GM10266 (cell line): ENCODE measurements at regions not wholly inside any gene's neighbourhood (a gene's known extent, or its start where the extent isn't known, plus 50 kb on each side); places are given as distances from the start of the nearest gene placed in this dataset.

Source experiments
- DNase-seq: peaks from one replicate; pipeline ENCODE4 v3.0.0; 2012; ENCODE audit errors: extremely low spot score
- TF ChIP-seq, protein P1 (sequence below): IDR thresholded peaks from 2 replicates; pipeline ENCODE4 v1.5.1; 2012; ENCODE audit warnings: mild to moderate bottlenecking, low read depth; ENCODE audit not compliant: control insufficient read depth, insufficient read depth; ENCODE audit errors: missing control alignments

DNA sequence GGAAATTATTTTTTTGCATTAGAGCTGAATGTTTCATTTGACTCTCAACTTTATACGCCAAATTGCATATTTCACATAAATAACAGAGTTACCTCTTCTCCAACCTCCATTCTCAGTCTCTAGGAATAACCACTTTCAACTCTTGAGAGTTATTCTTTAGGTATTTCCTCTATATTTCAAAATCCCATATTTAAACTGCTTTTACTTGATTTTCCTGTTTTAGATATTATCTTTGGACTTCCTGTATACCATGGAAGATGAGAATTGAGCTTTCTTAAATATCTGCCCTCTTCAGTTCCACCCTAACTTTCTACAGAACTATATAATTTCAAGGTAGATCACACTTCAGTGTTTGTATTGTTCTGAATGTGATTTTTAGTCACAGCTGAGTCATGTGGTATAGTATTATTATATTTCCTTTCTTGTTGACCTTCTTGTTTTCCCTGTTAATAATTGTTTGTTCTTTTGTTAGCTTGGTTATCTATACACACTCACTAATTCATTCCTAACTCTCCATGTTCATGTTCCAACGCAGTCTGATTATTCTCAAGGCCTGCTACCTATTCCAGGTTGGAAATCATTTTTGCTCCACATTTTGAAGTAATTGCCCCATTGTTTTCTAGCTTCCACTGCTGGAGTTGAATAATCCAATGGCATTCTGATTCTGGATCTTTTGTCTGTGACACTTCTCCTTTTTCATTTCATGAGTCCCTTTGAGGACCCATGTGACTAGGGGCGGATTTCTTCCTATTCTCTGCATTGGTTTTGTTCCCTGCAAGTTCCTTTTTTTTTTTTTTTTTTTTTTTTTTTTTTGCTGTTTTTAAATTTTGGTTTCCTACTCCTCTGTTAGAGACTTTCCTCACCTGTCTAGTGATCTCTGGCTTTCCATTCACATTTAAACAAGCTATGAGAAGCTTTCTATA, 156.8 kb upstream of the RBMS1 start:
- DNase-seq = no peak
- TF ChIP-seq, protein P1, sequence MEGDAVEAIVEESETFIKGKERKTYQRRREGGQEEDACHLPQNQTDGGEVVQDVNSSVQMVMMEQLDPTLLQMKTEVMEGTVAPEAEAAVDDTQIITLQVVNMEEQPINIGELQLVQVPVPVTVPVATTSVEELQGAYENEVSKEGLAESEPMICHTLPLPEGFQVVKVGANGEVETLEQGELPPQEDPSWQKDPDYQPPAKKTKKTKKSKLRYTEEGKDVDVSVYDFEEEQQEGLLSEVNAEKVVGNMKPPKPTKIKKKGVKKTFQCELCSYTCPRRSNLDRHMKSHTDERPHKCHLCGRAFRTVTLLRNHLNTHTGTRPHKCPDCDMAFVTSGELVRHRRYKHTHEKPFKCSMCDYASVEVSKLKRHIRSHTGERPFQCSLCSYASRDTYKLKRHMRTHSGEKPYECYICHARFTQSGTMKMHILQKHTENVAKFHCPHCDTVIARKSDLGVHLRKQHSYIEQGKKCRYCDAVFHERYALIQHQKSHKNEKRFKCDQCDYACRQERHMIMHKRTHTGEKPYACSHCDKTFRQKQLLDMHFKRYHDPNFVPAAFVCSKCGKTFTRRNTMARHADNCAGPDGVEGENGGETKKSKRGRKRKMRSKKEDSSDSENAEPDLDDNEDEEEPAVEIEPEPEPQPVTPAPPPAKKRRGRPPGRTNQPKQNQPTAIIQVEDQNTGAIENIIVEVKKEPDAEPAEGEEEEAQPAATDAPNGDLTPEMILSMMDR = no peak

DNA sequence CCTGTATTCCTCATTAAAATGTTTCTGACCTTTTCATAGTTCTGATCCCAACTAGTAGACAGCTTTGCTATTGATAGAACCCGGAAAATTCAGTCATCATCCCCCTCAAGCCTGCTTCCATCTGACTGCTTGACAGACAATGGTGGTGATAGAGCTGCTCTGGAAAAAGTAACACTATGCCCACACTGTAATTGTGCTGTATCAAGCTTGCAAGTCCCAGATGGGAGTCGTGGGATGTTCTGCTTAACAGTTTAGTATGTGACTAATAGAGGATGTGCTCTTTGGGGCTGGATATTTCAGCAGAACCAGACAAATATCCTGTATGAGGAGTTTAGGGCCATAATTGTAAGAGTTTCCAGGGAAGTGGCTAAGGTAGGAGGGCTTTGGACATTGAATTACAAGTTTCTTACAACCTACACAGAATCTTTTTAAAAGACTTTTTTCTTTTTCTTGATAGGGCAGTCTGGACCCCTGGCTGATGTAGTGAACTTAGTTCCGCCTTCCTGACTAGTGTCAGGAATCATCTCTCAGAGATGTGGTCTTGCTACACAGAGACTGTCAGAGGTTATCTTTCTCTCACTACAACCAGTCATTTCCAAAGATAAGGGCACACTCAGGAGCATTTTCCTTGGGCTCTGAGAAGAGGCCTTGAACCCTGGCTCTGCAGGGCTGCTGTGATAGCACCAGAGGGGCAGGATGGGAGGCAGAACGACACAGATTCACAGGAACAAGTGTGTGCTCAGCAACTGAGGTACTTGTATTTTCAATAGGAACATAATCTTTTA, 158.0 kb upstream of the RBMS1 start:
- TF ChIP-seq, protein P1 = no peak
- no peak for DNase-seq

DNA sequence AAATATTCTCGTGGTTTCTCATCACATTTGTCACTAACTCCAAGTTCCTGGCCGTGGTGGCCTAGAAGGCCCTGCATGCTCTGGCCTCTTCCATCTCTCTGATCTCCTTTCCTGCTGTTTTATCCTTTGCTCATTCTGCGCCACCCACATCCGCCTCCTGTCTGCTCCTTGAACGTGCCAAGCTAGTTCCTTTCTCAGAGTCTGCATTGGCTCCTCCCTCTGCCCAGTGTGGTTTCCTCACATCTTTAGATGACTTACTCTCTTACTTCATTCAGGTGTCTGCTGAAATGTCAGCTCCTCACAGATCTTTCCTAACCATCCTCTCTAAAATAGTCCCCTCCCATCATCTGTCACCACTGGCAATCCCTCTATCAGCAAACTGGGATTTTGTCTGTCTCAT, 158.6 kb upstream of the RBMS1 start:
- no peak for DNase-seq
- TF ChIP-seq, protein P1 = no peak

DNA sequence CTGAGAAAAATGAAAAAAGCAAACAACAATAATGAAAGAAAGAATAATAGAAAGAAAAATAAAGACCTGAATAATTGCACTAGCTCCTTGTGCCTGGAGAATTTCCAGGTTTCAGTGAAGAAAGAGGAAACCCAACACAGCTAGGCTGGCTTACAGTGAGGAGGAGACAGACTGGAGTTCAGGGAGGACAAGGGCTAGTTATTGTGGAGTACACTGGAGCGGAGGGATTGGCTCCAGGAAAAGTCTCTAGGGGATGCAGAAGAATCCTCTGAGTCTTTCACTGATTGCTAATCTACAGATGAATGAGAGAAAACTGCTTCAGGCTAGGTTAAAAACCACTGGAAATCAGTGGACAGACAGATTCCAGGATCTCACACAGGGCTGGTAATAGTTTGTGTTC, 163.6 kb upstream of the RBMS1 start:
- TF ChIP-seq, protein P1 = no peak
- DNase-seq = no peak

DNA sequence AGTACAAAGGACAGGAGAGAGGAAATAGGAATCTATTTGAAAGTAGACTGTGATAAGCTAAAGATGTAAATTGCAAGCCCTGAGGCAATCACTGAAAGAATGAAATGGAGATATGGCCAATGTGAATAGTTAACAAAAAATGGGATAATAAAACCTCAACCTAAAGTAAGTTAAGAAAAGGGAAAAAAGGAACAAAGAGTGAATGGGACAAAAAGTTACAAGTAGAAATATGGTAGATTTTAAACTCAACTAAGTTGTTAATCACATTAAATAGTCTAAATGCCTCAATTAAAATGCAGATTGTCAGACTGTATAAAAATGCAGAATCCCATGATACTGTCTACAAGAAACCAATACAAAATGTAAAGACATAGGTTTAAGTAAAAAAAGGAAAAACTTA, 165.2 kb upstream of the RBMS1 start:
- TF ChIP-seq, protein P1 = no peak
- DNase-seq = no peak

DNA sequence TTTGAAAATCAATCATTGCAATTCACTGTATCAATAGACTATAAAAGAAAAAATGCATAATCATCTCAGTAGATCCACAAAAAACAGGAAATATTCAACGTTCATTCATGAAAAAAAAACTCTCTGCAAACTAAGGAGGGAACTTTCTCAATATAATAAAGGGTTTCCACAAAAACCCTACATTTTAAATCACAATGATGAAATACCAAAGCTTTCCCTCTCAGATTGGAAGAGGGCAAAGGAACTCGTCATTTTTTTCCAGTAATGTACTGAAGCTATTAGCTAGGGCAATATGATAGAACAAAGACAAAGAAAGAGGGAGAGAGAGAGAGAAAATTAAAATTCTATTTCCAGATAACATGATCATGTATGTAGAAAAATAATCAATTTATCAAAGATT, 167.1 kb upstream of the RBMS1 start:
- TF ChIP-seq, protein P1 = no peak
- no peak for DNase-seq
